GM23248 (cell line): ENCODE measurements at regions not wholly inside any gene's neighbourhood (a gene's known extent, or its start where the extent isn't known, plus 50 kb on each side); places are given as distances from the start of the nearest gene placed in this dataset.

Experiments used
- DNase-seq: peaks from one replicate; pipeline ENCODE4 v3.0.0-alpha.2; 2015
- H2AFZ ChIP-seq: fragments of 200-600 bp; sonication (generic); 2 replicates; pipeline ENCODE4 v1.6.1; 2016; ENCODE audit warnings: antibody characterized with exemption
- H3F3A ChIP-seq: fragments of 200-600 bp; sonication (generic); 2 replicates; pipeline ENCODE4 v1.6.1; 2016; ENCODE audit warnings: mild to moderate bottlenecking, antibody characterized with exemption, mixed run types; ENCODE audit not compliant: insufficient read depth
- H3K27ac ChIP-seq: fragments of 200-600 bp; sonication (generic); 2 replicates; pipeline ENCODE4 v1.5.1; 2016; ENCODE audit warnings: mild to moderate bottlenecking
- H3K27me3 ChIP-seq: fragments of 200-600 bp; sonication (generic); replicated peaks from 2 replicates; pipeline ENCODE4 v1.6.1; 2016; ENCODE audit warnings: mild to moderate bottlenecking; ENCODE audit not compliant: insufficient read depth
- H3K36me3 ChIP-seq: fragments of 200-600 bp; sonication (generic); 2 replicates; pipeline ENCODE4 v1.6.1; 2016; ENCODE audit warnings: low read depth, mild to moderate bottlenecking
- H3K4me1 ChIP-seq: fragments of 200-600 bp; sonication (generic); 2 replicates; pipeline ENCODE4 v1.6.1; 2016; ENCODE audit warnings: mild to moderate bottlenecking; ENCODE audit not compliant: insufficient read depth
- H3K4me2 ChIP-seq: fragments of 200-600 bp; sonication (generic); one replicate; pipeline ENCODE4 v1.6.1; 2016; ENCODE audit warnings: mild to moderate bottlenecking; ENCODE audit not compliant: unreplicated experiment
- H3K4me3 ChIP-seq: fragments of 200-600 bp; sonication (generic); 2 replicates; pipeline ENCODE4 v1.5.1; 2016; ENCODE audit warnings: mild to moderate bottlenecking
- H3K79me2 ChIP-seq: fragments of 200-600 bp; sonication (generic); 2 replicates; pipeline ENCODE4 v1.6.1; 2016; ENCODE audit warnings: mild to moderate bottlenecking; ENCODE audit not compliant: insufficient read depth
- H3K9ac ChIP-seq: fragments of 200-600 bp; sonication (generic); 2 replicates; pipeline ENCODE4 v1.6.1; 2016; ENCODE audit warnings: mild to moderate bottlenecking
- H3K9me2 ChIP-seq: fragments of 200-600 bp; sonication (generic); 2 replicates; pipeline ENCODE4 v1.6.1; 2016; ENCODE audit warnings: mixed run types, mild to moderate bottlenecking, moderate library complexity; ENCODE audit not compliant: insufficient read depth
- H3K9me3 ChIP-seq: fragments of 200-600 bp; sonication (generic); one replicate; pipeline ENCODE4 v1.6.1; 2017; ENCODE audit warnings: low read depth
- H4K20me1 ChIP-seq: fragments of 200-600 bp; sonication (generic); 2 replicates; pipeline ENCODE4 v1.6.0; 2016; ENCODE audit not compliant: insufficient read depth
- EZH2 ChIP-seq: fragments of 200-600 bp; sonication (generic); IDR thresholded peaks from 2 replicates; pipeline ENCODE4 v1.6.1; 2018; ENCODE audit warnings: antibody characterized with exemption, mild to moderate bottlenecking; ENCODE audit not compliant: insufficient read depth, poor library complexity, severe bottlenecking
- EZH2phosphoT487 ChIP-seq: fragments of 200-600 bp; sonication (generic); IDR thresholded peaks from 2 replicates; pipeline ENCODE4 v1.6.1; 2018; ENCODE audit warnings: antibody characterized with exemption, moderate library complexity, mild to moderate bottlenecking, low read depth; ENCODE audit not compliant: insufficient read depth
- WGBS, 2 experiments: methylation state at CpG; one replicate each; pipeline ENCODE4 v1.1.6; 2015 to 2017; ENCODE audit warnings: low lambda C conversion rate in 2 of 2, low coverage in 1 of 2; ENCODE audit errors: missing lambda C conversion rate in 2 of 2; 5-methylcytosine and 5-hydroxymethylcytosine counted together
- in situ Hi-C: fragments of 300-500 bp; cut with MboI; formaldehyde crosslinking; loops from 2 replicates; pipeline ENCODE4 v1.15.0; 2020

DNA sequence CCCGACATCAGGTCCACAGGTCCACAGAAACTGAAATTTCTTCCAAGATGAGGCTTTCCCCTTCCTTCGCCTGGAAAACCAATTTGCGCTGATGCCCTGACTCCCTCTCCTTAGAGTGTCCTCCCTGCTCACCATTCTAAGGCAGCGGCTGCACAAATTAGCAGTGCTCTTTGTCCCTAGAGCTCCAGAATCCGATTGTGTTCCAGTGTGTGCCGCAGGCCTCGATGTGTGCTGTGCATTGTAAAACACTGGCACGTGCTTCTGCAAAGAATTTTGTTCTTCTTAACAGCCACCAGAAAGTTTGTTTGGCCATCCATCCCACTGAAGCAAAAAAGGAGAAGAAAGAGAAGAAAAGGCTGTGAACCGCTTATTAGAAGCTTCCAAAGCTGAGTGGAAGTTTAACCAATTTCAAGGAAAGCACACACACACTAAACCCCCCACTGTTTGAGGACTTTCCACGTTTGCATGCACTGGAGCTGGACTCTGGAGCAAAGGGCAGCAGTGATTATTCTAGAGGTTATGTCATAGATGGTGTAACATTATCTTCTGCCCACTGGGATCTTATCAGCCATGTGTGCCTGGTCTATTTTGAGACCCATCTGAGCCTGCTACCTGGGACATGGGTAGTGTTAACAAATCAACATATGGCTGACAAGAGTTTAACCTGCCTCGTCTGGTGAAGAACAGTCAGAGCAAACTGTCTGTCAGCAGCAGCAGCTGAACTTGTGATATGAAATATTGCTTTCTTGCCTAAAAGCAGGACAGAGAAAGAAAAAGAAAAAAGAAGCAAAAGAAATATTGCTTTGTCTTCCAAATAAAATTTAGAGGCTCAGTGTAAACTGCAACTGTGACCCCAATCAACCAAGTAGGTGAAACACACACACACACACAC is 64.9 kb upstream of the RREB1 start:
- no peaks in the 10 kb centered on the region for H3F3A ChIP-seq
- no peaks in the 10 kb centered on the region for H3K79me2 ChIP-seq
- H3K27me3 ChIP-seq, result no peaks in the 10 kb centered on the region
- H3K4me3 ChIP-seq, result no peak overlapping the region
- TF ChIP-seq EZH2, result no peak
- TF ChIP-seq EZH2phosphoT487, result no peak
- in situ Hi-C loops, result no loop called here
- H3K36me3 ChIP-seq, result no peaks in the 10 kb centered on the region
- no peaks in the 10 kb centered on the region for H3K4me1 ChIP-seq
- no peaks in the 10 kb centered on the region for H3K9me3 ChIP-seq
- no peaks in the 10 kb centered on the region for H3K9me2 ChIP-seq
- no peaks in the 10 kb centered on the region for H4K20me1 ChIP-seq
- WGBS, 2 experiments, result 79 to 80% methylated on average over 11 of the region's 11 CpGs
- H3K27ac ChIP-seq, result no peak overlapping the region
- no peak overlapping the region for H3K9ac ChIP-seq
- peak overlapping the region; percentile 70; the same call in 1 of the 2 replicates for H2AFZ ChIP-seq
- DNase-seq, result no peak
- no peak overlapping the region for H3K4me2 ChIP-seq

DNA sequence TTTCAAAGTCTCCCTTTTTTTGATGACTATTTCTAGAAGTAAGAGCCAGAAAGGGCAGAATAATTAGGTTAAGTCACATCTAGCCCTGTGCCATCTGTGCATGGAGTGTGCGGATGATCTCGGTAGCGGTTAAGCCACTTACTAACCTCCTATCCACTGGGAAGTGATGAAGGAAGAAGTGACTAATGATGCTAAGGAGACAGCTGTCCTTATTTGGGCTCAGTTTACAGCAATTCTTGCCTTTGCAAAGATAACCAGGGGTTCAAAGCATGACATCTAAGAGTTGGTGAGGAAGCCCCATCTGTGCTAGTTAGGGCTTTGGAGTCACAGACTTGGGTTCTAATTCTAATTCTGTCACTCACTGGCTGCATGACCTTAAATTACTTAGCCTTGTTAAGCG is 62.4 kb upstream of the RREB1 start:
- in situ Hi-C loops, result no loop called here
- DNase-seq, result no peak
- H3F3A ChIP-seq, result 0 out of 2 replicates have a peak, but pooled peaks cover under 1% of the 10 kb centered on the region
- no peak overlapping the region for H3K4me3 ChIP-seq
- no peak overlapping the region for H3K9ac ChIP-seq
- H3K27ac ChIP-seq, result no peak overlapping the region
- no peaks in the 10 kb centered on the region for H3K9me3 ChIP-seq
- H2AFZ ChIP-seq, result no peak overlapping the region
- H3K79me2 ChIP-seq, result no peaks in the 10 kb centered on the region
- H3K36me3 ChIP-seq, result no peaks in the 10 kb centered on the region
- H4K20me1 ChIP-seq, result no peaks in the 10 kb centered on the region
- TF ChIP-seq EZH2 (no peak), EZH2phosphoT487 (no peak)
- no peaks in the 10 kb centered on the region for H3K27me3 ChIP-seq
- no peak overlapping the region for H3K4me2 ChIP-seq
- no peaks in the 10 kb centered on the region for H3K4me1 ChIP-seq
- WGBS, 2 experiments, result 94 to 97% methylated on average over 4 of the region's 4 CpGs
- H3K9me2 ChIP-seq, result no peaks in the 10 kb centered on the region

DNA sequence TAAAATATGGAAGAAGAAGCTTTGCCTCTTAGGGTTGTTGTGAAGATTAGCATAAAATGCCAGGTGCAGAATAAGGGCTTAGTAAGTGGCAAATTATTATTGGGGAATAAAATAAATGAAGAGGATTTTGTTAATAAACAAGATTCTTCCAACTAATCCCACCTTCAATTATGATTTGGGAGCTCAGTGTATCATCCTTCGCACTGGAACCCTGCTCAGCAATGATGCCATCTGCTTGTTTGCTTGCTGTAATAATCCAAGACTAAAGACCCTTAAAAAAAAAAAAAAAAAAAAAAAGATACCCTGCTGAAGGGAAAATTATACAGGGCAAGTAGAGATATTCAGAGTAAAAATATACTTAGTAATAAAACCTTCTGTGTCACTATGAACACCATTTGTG is 62.0 kb upstream of the RREB1 start:
- Histone ChIP-seq H3K9me3 (no peaks in the 10 kb centered on the region), H3K27me3 (no peaks in the 10 kb centered on the region), H3K9me2 (no peaks in the 10 kb centered on the region), H3F3A (peaks cover 5% of the 10 kb centered on the region; the same call in 1 of the 2 replicates), H3K4me2 (no peak overlapping the region), H3K4me3 (no peak overlapping the region), H3K36me3 (no peaks in the 10 kb centered on the region), H4K20me1 (no peaks in the 10 kb centered on the region), H3K27ac (no peak overlapping the region), H2AFZ (no peak overlapping the region), H3K79me2 (no peaks in the 10 kb centered on the region), H3K4me1 (no peaks in the 10 kb centered on the region), H3K9ac (no peak overlapping the region)
- 84 to 100% methylated on average over 1 of the region's 1 CpG for WGBS, 2 experiments
- TF ChIP-seq EZH2phosphoT487 (no peak), EZH2 (no peak)
- DNase-seq, result no peak
- in situ Hi-C loops, result no loop called here

DNA sequence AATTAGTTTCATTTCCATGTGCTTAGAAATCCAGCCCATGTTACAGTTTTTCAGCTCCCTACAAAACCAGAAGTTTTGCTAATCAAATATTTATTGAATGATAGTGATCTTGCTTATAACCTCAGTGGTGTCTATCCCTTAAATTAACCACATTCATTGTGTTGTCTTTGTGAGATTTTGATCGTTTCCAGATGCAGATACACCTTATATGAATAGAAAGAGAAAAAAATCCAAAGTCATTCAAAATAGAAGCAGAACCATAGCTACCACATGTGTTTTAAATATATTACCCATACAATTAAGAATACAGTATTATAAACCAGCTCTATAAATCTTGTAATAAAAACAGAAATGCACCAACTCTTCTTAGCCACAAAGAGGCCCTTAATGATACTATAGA is 60.6 kb upstream of the RREB1 start:
- Histone ChIP-seq H3K9me3 (no peaks in the 10 kb centered on the region), H2AFZ (no peak overlapping the region), H3K4me2 (no peak overlapping the region), H3K79me2 (no peaks in the 10 kb centered on the region), H3K27ac (no peak overlapping the region), H3K9me2 (no peaks in the 10 kb centered on the region), H3K4me3 (no peak overlapping the region), H3K36me3 (no peaks in the 10 kb centered on the region), H3F3A (peaks cover 5% of the 10 kb centered on the region; the same call in 1 of the 2 replicates), H3K9ac (no peak overlapping the region), H3K4me1 (no peaks in the 10 kb centered on the region), H4K20me1 (no peaks in the 10 kb centered on the region), H3K27me3 (no peaks in the 10 kb centered on the region)
- 4 to 10% methylated on average over 1 of the region's 1 CpG for WGBS, 2 experiments
- no peak for TF ChIP-seq EZH2phosphoT487
- no peak for TF ChIP-seq EZH2
- in situ Hi-C loops, result no loop called here
- no peak for DNase-seq
